ENCODE measurements at regions not wholly inside any gene's neighbourhood (a gene's known extent, or its start where the extent isn't known, plus 50 kb on each side); places are given as distances from the start of the nearest gene placed in this dataset.

DNA sequence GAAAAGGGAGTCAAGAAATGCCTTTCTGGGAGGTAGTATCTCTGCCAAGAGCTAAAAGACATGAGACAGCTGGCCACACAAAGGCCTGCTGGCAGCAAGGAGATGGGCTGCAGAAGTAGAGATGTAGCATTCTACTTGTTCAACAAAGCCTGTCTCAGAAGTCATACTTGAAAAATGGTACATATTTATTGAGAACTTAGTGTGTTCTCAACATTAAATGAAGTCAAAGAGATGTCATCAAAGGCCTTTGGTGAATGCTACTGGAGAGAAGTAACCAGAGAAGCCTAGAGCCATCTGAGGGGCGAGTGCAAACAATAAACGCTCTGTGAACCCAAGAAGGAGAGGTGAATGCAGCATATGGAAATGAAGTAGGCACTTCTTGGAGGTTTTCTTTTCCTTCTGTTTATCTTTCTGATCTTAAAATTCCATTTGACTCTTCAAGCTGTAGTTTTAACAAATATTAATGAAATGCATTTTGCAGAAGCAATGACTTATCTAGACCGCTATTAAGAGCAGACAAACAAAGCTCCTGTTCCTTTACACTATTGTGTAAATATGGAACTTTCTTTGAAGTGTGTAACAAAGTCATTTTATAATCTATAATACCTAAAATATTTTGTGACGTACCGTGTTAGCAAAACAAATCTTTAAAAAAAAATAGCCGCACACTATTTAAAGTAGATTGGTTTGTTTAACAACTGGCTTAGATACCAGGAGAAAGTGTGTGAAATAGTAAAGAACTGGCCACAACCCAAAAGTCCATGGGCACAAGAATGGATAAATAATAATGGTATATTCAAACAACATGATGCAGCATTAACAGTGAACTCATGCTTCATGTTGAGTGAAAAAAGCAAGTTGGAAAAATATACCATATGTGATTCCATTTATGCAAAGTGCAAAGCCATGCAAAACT lies 70.2 kb downstream of the ZNF608 start:
- Histone ChIP-seq H3K4me1 (ENCODE audit: insufficient read depth, low read length) (no peaks in the 10 kb centered on the region), H3K4me2 (ENCODE audit: insufficient read depth, low read length) (no peak overlapping the region), H2AFZ (ENCODE audit: low read length) (no peak overlapping the region), H4K20me1 (ENCODE audit: insufficient read depth, low read length) (no peaks in the 10 kb centered on the region), H3K27me3 (ENCODE audit: insufficient read depth, low read length) (no peaks in the 10 kb centered on the region), H3K79me2 (ENCODE audit: insufficient read depth, low read length) (no peaks in the 10 kb centered on the region), H3K27ac (ENCODE audit: low read depth, low read length) (no peak overlapping the region), H3K9me3 (ENCODE audit: low read depth, low read length) (no peaks in the 10 kb centered on the region), H3K36me3 (ENCODE audit: insufficient read depth, low read length) (no peaks in the 10 kb centered on the region), H3K4me3 (ENCODE audit: insufficient read depth, low read length) (no peak overlapping the region)
- DNase-seq (ENCODE audit: insufficient read length, low spot score, missing footprints) = no peak
- no peak for TF ChIP-seq CTCF (IDR thresholded peaks at IDR 0.05; ENCODE audit: extremely low read depth, low read depth, low read length)

DNA sequence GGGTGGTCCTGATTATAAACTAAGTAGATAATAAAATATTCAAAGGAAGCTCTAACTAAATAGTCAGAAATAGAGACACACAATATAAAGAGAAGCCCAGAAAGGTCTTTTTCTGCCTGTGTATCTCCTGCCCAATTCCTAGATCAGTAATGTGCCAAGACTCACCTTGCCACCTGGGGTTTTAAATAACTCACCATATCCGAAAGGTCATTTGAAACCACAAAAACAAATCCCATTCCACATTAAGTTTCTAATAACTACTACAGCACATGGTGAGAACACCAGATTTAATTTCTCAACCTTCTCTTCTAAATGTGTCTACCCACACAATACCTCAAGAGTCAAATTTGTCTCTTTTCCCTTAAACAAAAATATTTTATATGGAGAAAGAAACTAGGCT lies 75.2 kb downstream of the ZNF608 start:
- Histone ChIP-seq H4K20me1 (ENCODE audit: insufficient read depth, low read length) (no peaks in the 10 kb centered on the region), H3K9me3 (ENCODE audit: low read depth, low read length) (no peaks in the 10 kb centered on the region), H2AFZ (ENCODE audit: low read length) (no peak overlapping the region), H3K79me2 (ENCODE audit: insufficient read depth, low read length) (no peaks in the 10 kb centered on the region), H3K36me3 (ENCODE audit: insufficient read depth, low read length) (no peaks in the 10 kb centered on the region), H3K4me3 (ENCODE audit: insufficient read depth, low read length) (no peak overlapping the region), H3K4me1 (ENCODE audit: insufficient read depth, low read length) (peaks cover 17% of the 10 kb centered on the region), H3K27me3 (ENCODE audit: insufficient read depth, low read length) (no peaks in the 10 kb centered on the region), H3K4me2 (ENCODE audit: insufficient read depth, low read length) (no peak overlapping the region), H3K27ac (ENCODE audit: low read depth, low read length) (no peak overlapping the region)
- no peak for TF ChIP-seq CTCF (IDR thresholded peaks at IDR 0.05; ENCODE audit: extremely low read depth, low read depth, low read length)
- no peak for DNase-seq (ENCODE audit: insufficient read length, low spot score, missing footprints)

- TF ChIP-seq CTCF (IDR thresholded peaks at IDR 0.05; ENCODE audit: extremely low read depth, low read depth, low read length) = no peak
- Histone ChIP-seq H3K36me3 (ENCODE audit: insufficient read depth, low read length) (no peaks in the 10 kb centered on the region), H3K27ac (ENCODE audit: low read depth, low read length) (peak overlapping the region; percentile 29), H2AFZ (ENCODE audit: low read length) (no peak overlapping the region), H3K79me2 (ENCODE audit: insufficient read depth, low read length) (no peaks in the 10 kb centered on the region), H4K20me1 (ENCODE audit: insufficient read depth, low read length) (no peaks in the 10 kb centered on the region), H3K4me2 (ENCODE audit: insufficient read depth, low read length) (peak overlapping the region; percentile 11), H3K4me3 (ENCODE audit: insufficient read depth, low read length) (no peak overlapping the region), H3K27me3 (ENCODE audit: insufficient read depth, low read length) (no peaks in the 10 kb centered on the region), H3K4me1 (ENCODE audit: insufficient read depth, low read length) (peaks cover 17% of the 10 kb centered on the region), H3K9me3 (ENCODE audit: low read depth, low read length) (no peaks in the 10 kb centered on the region)
- DNase-seq (ENCODE audit: insufficient read length, low spot score, missing footprints) = no peak
Observed at GRCh38 chr5:124670722-124671184, 75.7 kb downstream of the ZNF608 start.

GRCh38 chr5:124669956-124670721 lies 76.3 kb downstream of the ZNF608 start:
- Histone ChIP-seq H3K27me3 (ENCODE audit: insufficient read depth, low read length) (no peaks in the 10 kb centered on the region), H3K27ac (ENCODE audit: low read depth, low read length) (peak overlapping the region; percentile 29), H3K79me2 (ENCODE audit: insufficient read depth, low read length) (no peaks in the 10 kb centered on the region), H3K9me3 (ENCODE audit: low read depth, low read length) (no peaks in the 10 kb centered on the region), H3K4me2 (ENCODE audit: insufficient read depth, low read length) (peak overlapping the region; percentile 11), H2AFZ (ENCODE audit: low read length) (no peak overlapping the region), H3K4me3 (ENCODE audit: insufficient read depth, low read length) (no peak overlapping the region), H4K20me1 (ENCODE audit: insufficient read depth, low read length) (no peaks in the 10 kb centered on the region), H3K4me1 (ENCODE audit: insufficient read depth, low read length) (peaks cover 17% of the 10 kb centered on the region), H3K36me3 (ENCODE audit: insufficient read depth, low read length) (no peaks in the 10 kb centered on the region)
- no peak for TF ChIP-seq CTCF (IDR thresholded peaks at IDR 0.05; ENCODE audit: extremely low read depth, low read depth, low read length)
- DNase-seq (ENCODE audit: insufficient read length, low spot score, missing footprints) = no peak
